Psoas muscle (tissue), 7 donors: ENCODE measurements at regions not wholly inside any gene's neighbourhood (a gene's known extent, or its start where the extent isn't known, plus 50 kb on each side); places are given as distances from the start of the nearest gene placed in this dataset.
A peak's percentile ranks its signal among the peaks of the same experiment; 100 is the strongest.

Experiments
- ATAC-seq, 4 donors: fragments of 200-7000 bp; cut with Tn5 transposase; one replicate each; pipeline ENCODE4 v1.9.1; 2020; ENCODE audit warnings: moderate library complexity in 3 of 4, mild to moderate bottlenecking in 2 of 4
- DNase-seq, 2 donors: peaks; one replicate each; pipeline ENCODE4 v3.0.0-alpha.2; 2020
- H3K27ac ChIP-seq: fragments of 200-600 bp; one replicate; pipeline ENCODE4 v1.8.0; 2022
- H3K27me3 ChIP-seq, 3 donors: fragments of 200-600 bp in 1 of 3; one replicate each; pipeline versions ENCODE4 v1.6.1 to v1.8.0; 2013 to 2022; ENCODE audit warnings: low read length in 2 of 3, mild to moderate bottlenecking in 2 of 3, moderate library complexity in 1 of 3; ENCODE audit not compliant: insufficient read depth in 3 of 3
- H3K36me3 ChIP-seq, 2 donors: fragments of 200-600 bp in 1 of 2; one replicate each; pipeline versions ENCODE4 v1.6.1 to v1.8.0; 2013 to 2022; ENCODE audit warnings: low read depth in 1 of 2, mild to moderate bottlenecking in 1 of 2, moderate library complexity in 1 of 2; ENCODE audit not compliant: insufficient read depth in 1 of 2
- H3K4me1 ChIP-seq: fragments of 200-600 bp; one replicate; pipeline ENCODE4 v1.8.0; 2022
- H3K4me3 ChIP-seq: fragments of 200-600 bp; one replicate; pipeline ENCODE4 v1.8.0; 2022; ENCODE audit warnings: mild to moderate bottlenecking
- H3K9me3 ChIP-seq: fragments of 200-600 bp; one replicate; pipeline ENCODE4 v1.8.0; 2022
- CTCF ChIP-seq: fragments of 200-600 bp; IDR thresholded peaks from one replicate; pipeline ENCODE4 v1.8.0; 2022; ENCODE audit warnings: antibody characterized with exemption
- WGBS, 3 donors: extraction: QIAGEN DNeasy Blood & Tissue Kit; methylation state at CpG; one replicate each; pipeline versions ENCODE4 v1.1.6 to v1.1.7; 2013; 5-methylcytosine and 5-hydroxymethylcytosine counted together
- intact Hi-C, 2 donors: fragments of 100-400 bp; cut with DNase I; formaldehyde crosslinking; loops; one replicate each; pipeline versions ENCODE4 v1.11.0 to v1.14.2; 2022
- donor health status: healthy with polysubstance abuse.
- donor health status: DM: no; HTN: no; CAD: no; lungs with moderate emphysema.
- donor health status: Bipolar disorder and iron deficiency.
- donor health status: healthy.
- donor health status: DM: yes; HTN: yes; CAD: no.
- donor health status: DM: no; HTN: no; CAD: no.
- donor health status: DM: yes; HTN: yes; CAD: no.

GRCh38 chr3:188979669-188980310 is 192.0 kb upstream of the TPRG1 start:
- H3K27me3 ChIP-seq: no peaks in the 10 kb centered on the region
- TF ChIP-seq CTCF: no peak
- intact Hi-C loops: no loop called here
- ATAC-seq: peak in 1 of 4 donors; percentile 60
- peaks cover 4% of the 10 kb centered on the region for H3K4me1 ChIP-seq
- peak overlapping the region; percentile 31 for H3K27ac ChIP-seq
- H3K36me3 ChIP-seq: no peaks in the 10 kb centered on the region
- peak in 1 of 2 donors; percentile 23 for DNase-seq
- 53 to 61% (median 59%) methylated on average over 6 of the region's 6 CpGs for WGBS, 3 donors
- no peak overlapping the region for H3K4me3 ChIP-seq
- H3K9me3 ChIP-seq: no peaks in the 10 kb centered on the region

- intact Hi-C loops: no loop called here
- no peak overlapping the region for H3K27ac ChIP-seq
- 61 to 70% (median 63%) methylated on average over 4 of the region's 4 CpGs for WGBS, 3 donors
- H3K9me3 ChIP-seq: no peaks in the 10 kb centered on the region
- no peaks in the 10 kb centered on the region for H3K4me1 ChIP-seq
- no peak overlapping the region for H3K4me3 ChIP-seq
- no peak for ATAC-seq
- TF ChIP-seq CTCF: no peak
- no peak for DNase-seq
- no peaks in the 10 kb centered on the region for H3K27me3 ChIP-seq
- no peaks in the 10 kb centered on the region for H3K36me3 ChIP-seq
Measured at GRCh38 chr3:188993181-188993580, 178.6 kb upstream of the TPRG1 start.

- H3K4me1 ChIP-seq: peaks cover 4% of the 10 kb centered on the region
- intact Hi-C loops: no loop called here
- H3K4me3 ChIP-seq: no peak overlapping the region
- no peak for TF ChIP-seq CTCF
- no peaks in the 10 kb centered on the region for H3K9me3 ChIP-seq
- no peak overlapping the region for H3K27ac ChIP-seq
- H3K27me3 ChIP-seq: no peaks in the 10 kb centered on the region
- no peaks in the 10 kb centered on the region for H3K36me3 ChIP-seq
- ATAC-seq: peak in 3 of 4 donors; percentile 55 to 69 (median 64)
- DNase-seq: no peak
Measured at GRCh38 chr3:189001559-189001958, 170.2 kb upstream of the TPRG1 start.

GRCh38 chr3:189003410-189003809 is 168.4 kb upstream of the TPRG1 start:
- Histone ChIP-seq H3K27ac (no peak overlapping the region), H3K27me3 (no peaks in the 10 kb centered on the region), H3K36me3 (no peaks in the 10 kb centered on the region), H3K4me3 (no peak overlapping the region), H3K4me1 (peaks cover 4% of the 10 kb centered on the region), H3K9me3 (no peaks in the 10 kb centered on the region)
- WGBS, 3 donors: 83 to 91% (median 85%) methylated on average over 1 of the region's 1 CpG
- intact Hi-C loops: no loop called here
- ATAC-seq (no peak), DNase-seq (no peak)
- no peak for TF ChIP-seq CTCF

- Histone ChIP-seq H3K9me3 (no peaks in the 10 kb centered on the region), H3K27ac (no peak overlapping the region), H3K4me3 (no peak overlapping the region), H3K4me1 (no peaks in the 10 kb centered on the region), H3K36me3 (no peaks in the 10 kb centered on the region), H3K27me3 (no peaks in the 10 kb centered on the region)
- DNase-seq: no peak
- no peak for TF ChIP-seq CTCF
- intact Hi-C loops: no loop called here
- ATAC-seq: no peak
Measured at GRCh38 chr3:189013224-189013888, 158.4 kb upstream of the TPRG1 start.
